MM.1S (cell line): ENCODE measurements at regions not wholly inside any gene's neighbourhood (a gene's known extent, or its start where the extent isn't known, plus 50 kb on each side); places are given as distances from the start of the nearest gene placed in this dataset.

Experiments used
- CTCF ChIP-seq: fragments of 300-600 bp; sonication (generic); IDR thresholded peaks from 2 replicates; pipeline ENCODE4 v1.5.1; 2016; ENCODE audit warnings: antibody characterized with exemption, low read length, mixed read lengths
- EZH2phosphoT487 ChIP-seq: fragments of 300-600 bp; sonication (generic); IDR thresholded peaks from 2 replicates; pipeline ENCODE4 v1.6.1; 2018; ENCODE audit warnings: antibody characterized with exemption, low read length

DNA sequence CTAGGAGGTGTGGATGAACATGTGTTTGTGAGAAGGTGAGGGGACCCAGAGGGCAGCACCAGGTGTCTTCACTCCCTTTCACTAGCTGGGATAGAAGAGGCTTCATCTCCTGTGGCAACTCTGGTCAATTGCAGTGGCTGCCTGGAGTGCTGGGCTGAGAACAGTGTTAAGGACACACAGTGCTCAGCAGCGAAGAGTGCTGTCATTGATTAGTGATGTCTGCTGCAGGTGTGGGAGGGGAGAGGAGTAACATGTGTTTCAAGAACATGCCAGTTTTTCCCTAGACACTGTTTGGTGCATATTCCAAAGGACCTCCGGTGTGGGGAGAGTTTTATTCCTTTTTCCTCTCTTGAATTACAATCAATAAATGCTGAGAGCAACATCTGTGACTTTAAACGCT, 95.9 kb upstream of the CXCR4 start:
- no peak for TF ChIP-seq CTCF
- TF ChIP-seq EZH2phosphoT487: no peak
